GM18505 (cell line): ENCODE measurements at regions not wholly inside any gene's neighbourhood (a gene's known extent, or its start where the extent isn't known, plus 50 kb on each side); places are given as distances from the start of the nearest gene placed in this dataset.

Experiments
- ATAC-seq: cut with Tn5 transposase; IDR thresholded peaks from one replicate; pipeline ENCODE4 v1.9.1; 2021; ENCODE audit not compliant: unreplicated experiment
- POLR2A ChIP-seq: IDR thresholded peaks from 4 replicates; pipeline ENCODE4 v1.6.1; 2011; ENCODE audit warnings: borderline replicate concordance; ENCODE audit not compliant: insufficient read depth, insufficient read length; ENCODE audit errors: extremely low read depth

DNA sequence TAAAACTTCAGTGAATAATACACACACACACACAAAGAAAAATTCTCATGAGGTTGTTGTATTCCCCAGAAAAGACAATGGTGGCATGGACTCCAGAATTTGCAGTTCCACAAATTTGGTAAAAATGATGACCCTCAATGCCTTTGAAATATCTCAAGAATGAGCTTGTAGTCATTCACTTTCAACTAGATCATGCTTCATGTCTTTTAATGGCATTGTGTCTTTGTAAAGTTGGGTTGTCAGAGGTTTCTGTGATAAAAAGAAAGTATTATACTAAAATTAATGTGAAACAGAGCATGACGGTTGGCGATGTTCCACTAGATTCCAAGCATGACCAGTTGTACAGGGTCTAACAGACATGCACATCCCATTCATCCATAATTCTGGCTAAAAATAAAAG, 685.0 kb upstream of the FRG1 start:
- no peak for ATAC-seq
- TF ChIP-seq POLR2A, result no peak

DNA sequence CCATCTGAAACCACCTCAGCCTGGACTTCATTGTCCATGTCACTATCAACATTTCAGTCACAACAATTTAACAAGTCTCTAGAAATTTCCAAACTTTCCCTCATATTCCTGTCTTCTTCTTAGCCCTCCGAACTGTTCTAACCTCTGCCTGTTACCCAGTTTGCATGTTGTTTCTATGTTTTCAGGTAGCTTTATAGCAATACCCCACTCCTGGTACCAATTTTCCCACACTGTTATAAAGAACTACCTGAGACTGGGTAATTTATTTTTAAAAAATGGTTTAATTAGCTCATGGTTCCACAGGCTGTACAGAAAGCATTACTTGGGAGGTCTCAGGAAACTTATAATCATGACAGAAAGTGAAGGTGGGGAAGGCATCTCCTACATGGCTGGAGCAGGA, 679.2 kb upstream of the FRG1 start:
- TF ChIP-seq POLR2A, result no peak
- ATAC-seq, result no peak

DNA sequence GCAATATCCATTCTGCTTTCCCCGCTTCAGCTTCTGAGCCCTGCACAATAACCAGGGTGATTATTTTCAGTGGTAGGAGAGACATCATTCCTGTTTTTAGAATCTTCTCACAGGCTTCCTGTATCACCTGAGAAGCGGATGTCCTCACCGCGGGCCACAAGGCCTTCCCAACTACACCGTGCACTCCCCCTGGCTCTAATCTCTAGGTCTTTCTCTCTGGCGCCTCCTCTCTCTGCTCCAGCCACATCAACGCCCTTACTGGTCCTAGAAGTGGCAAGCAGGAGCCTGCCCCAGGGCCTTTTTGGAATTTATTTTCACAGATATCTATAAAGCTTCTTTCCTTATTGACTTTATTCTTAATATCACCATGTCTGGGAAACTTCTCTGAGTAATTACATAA, 675.2 kb upstream of the FRG1 start:
- no peak for ATAC-seq
- no peak for TF ChIP-seq POLR2A

DNA sequence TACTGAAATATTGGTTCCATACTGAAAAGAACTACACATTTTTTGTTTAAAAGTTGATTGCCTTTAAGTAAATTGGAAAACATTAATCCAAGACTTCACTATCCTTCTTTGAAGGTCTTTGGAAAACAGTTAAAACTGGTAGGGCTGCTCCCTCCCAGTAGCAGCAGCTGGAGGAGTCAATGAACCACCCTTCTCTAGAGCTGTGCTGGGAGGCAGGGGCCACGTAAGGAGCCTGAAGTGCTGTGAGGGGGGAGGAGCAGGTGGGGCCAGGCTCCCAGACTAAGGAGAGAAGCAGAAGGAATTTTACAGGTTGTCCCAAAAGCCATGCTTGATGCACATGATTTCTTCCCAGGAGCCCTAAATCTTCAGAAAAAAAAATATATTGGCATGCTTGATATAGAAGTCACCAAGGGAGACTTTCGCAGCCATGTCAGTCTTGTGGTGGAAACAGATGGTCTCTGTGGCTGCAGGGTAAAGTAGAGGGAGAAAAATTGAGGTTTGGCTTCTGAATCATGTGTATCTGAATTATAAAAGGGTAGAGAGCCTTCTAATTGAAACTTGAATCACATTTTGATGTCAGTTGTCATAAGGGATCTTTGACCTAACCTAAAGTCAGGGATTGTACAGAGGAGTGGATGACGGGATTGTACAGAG, 673.2 kb upstream of the FRG1 start:
- ATAC-seq, result no peak
- TF ChIP-seq POLR2A, result no peak

DNA sequence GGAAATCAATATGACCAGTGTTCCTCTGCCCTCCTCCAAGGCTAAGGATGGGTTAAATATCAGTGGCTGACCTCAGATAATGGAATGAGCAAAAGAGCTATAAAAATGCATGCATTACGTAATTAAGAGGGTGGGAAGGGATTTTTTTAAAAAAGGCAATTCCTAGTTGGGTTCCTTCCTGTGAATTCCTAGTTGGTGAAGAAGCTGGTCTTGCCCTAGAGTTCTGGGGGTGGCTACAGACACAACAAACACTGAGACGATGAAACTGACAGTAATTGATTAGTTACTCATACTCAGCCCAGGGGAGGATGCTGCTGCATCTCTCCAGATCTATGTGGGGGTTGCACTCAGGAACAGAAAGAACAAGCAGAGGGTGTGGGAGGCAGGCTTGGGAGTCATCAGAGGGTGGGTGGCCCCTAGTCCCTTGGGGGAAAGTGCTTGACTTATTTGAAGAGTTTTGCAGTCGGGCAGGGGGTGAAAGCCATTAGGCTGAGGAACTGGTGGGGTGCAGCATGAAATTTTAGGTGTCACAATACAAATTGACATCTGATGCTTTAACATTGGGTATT, 662.0 kb upstream of the FRG1 start:
- no peak for TF ChIP-seq POLR2A

DNA sequence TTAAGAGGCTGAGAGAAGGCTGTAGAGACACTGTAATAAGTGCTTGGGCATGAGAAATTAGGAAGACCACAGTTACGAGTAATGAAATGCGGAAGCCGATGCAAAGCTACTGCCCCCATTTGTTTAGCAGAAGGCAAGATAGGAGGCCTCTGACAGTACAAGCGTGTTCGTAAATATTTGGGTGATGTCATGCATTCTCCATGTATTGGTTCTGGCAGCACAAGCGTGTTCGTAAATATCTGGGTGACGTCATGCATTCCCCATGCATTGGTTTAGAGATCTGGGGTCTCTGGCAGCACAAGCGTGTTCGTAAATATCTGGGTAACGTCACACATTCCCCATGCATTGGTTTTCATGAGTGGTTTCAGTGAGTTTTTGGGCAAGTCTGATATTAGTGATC, 661.5 kb upstream of the FRG1 start:
- no peak for ATAC-seq

More for the DNA sequence above, 662.0 kb upstream of the FRG1 start:
- ATAC-seq, result no peak

DNA sequence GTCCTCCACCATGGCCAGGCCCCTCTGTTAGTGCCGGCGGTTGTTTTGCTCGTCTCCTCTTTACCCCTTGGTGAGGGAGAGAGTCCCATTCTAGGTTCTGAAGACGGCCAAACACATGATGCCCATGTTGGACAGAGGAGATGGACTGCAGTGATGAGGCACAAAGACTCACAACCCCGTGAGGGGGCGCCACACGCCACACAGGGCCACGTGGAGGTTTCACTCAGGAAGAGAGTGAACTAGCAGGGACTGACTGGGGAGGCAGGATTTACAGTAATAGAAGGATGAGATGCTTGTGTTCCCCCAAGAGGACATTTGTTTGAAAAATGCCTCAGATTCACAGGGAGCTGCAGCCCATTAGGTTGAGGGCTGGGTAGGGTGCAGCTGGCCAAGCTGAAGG, 655.3 kb upstream of the FRG1 start:
- ATAC-seq, result no peak

More for the DNA sequence above, 661.5 kb upstream of the FRG1 start:
- TF ChIP-seq POLR2A, result no peak

DNA sequence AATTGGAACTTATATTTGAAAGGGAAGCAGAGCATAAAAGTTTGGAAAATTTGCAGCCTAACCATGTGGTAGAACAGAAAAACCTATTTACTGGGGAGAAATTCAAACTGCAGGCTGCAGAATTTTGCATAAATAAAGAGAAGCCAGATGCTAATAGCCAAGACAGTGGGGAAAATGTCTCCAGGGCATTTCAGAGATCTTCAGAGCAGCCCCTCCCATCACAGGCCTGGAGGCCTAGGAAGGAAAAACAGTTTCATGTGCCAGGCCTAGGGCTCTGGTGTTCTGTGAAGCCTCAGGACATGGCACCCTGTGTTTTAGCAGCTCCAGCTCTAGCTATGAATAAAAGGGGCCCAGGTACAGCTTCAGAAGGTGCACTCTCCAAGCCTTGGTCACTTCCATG, 648.7 kb upstream of the FRG1 start:
- no peak for TF ChIP-seq POLR2A

More for the DNA sequence above, 655.3 kb upstream of the FRG1 start:
- no peak for TF ChIP-seq POLR2A

DNA sequence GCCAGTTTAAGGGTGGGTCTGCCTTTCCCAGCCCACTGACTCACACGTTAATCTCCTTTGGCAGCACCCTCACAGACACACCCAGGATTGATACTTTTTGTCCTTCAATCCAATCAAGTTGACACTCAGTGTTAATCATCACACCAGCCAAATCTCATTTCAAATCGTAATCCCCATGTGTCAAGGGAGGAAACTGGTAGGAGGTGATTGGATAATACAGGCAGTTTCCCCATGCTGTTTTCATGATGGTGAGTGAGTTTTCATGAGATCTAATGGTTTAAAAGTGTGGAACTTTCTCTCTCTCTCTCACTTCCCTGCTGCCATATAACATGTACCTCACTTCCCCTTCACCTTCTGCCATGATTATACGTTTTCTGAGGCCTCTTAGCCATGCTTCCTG, 647.2 kb upstream of the FRG1 start:
- ATAC-seq, result no peak
- TF ChIP-seq POLR2A, result no peak

More for the DNA sequence above, 648.7 kb upstream of the FRG1 start:
- no peak for ATAC-seq

DNA sequence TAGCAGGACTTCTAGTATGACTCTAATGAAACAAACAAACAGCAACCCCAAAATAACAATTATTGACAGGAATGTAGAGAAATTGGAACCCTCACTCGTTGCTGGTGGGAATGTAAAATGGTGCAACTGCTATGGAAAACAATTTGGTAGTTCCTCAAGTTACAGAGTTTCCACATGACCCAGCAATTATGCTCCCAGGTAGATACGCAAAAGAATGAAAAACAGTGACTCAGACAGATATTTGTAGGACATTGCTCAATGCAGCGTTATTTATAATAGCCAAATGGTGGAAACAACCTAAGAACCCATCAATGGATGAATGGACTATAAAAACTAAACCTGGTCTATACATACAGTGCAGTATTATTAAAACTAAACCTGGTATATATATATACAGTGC, 646.1 kb upstream of the FRG1 start:
- no peak for TF ChIP-seq POLR2A
- no peak for ATAC-seq

DNA sequence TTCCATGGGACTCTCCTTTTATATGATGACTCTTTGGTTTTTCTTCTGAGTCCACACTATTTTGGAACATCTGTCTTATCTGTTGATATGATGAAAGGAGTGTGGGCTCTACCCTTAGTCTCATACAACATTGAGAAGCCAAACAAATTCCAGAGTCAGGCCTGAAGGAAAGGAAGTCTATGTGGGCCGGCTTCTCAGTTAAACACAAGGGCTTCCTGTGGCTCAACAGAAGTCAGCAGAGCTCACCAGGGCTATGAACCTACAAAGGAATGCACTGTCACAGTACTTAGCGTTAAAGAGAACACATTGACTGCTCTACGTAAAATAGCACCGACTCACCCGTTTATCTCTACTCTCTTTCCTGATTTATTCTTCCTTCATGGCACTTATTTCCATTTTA, 641.0 kb upstream of the FRG1 start:
- no peak for TF ChIP-seq POLR2A
- ATAC-seq, result no peak

DNA sequence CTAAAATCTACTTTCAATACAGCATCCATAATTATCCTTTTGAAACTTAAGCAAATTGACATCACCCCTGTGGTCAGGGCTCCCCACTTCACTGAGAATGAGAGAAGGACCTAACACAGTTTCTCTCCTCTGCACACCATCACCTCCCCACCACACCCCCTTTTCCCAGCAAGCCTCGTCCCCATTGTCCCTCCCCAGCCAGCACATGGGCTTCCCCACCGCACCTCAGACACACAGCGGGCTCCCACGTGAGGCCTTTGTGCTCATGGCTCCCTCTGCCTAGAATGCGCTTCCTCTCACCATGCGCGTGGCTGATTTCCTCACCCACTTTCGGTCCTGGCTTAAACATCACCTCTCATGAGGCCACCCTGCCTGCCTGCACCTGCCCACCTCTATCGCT, 639.0 kb upstream of the FRG1 start:
- no peak for ATAC-seq

DNA sequence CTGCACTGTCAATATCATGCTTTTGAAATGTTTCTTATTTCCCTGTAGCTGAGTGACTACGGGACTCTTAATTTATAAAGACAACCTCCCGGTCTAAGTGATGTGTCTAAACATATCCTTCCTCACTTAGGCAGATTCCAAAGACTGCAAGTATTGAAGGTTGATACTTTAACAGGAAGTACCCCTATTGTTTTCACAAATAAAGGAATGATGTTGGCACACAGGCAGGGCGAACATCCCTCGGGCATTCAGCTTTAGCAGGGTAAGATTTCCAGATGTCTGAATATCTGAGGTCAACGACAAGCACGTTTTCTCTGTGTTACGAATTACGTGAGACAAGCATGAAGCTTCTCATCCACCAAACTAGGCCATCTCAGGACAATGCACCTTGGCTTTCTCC, 638.0 kb upstream of the FRG1 start:
- no peak for ATAC-seq
- no peak for TF ChIP-seq POLR2A

More for the DNA sequence above, 639.0 kb upstream of the FRG1 start:
- TF ChIP-seq POLR2A, result no peak

DNA sequence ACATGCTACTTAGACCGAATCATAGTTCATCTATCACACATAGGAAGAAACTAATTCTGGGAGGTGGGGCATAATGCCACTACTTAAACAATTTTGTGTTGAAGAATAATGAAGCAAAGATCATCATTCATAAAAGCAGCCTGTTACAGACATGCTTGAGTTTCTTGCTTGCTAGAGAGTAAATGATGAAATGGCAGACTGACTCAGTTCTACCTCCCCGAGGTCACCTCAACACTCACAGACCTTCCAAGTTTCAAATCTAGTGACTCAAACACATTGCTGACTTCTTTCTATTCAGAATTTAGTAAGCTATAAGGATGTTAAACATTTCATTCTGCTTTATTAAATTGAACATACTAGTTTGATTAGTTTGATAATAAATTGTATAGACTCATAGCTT, 636.5 kb upstream of the FRG1 start:
- no peak for TF ChIP-seq POLR2A
- no peak for ATAC-seq
